ENCODE measurements at regions not wholly inside any gene's neighbourhood (a gene's known extent, or its start where the extent isn't known, plus 50 kb on each side); places are given as distances from the start of the nearest gene placed in this dataset.

DNA sequence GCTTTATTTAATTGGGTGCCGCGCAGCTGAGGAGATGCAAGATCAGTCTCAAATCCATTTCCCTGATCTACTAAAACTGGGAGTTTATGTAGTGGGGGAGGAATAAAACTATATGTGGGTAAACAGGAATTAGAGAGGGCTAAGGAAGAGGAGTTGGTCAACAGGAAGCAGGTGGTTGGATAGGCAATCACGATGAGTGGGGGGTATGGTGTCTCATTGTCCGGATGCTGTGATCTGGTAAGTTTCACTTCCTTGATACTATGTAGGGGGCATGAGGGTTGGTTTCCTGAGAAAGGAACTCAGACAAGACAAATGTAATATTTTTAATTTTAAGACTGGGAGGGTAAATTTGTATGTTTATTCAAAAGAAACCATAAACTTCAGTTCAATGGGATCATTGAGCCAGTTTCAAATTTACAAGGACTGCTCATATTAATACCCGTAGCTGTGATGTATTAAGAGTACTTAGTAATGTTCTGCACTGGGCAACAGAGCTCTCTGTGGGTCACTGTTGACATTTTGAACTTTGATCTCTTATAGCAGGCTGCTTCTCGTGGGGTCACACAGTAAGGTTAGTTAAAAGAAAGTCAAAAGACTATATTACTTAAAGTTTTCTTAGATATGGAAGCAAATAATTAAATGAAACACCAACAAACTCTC is 786.2 kb upstream of the FBXO33 start:
- Histone ChIP-seq H3K36me3 (ENCODE audit: control insufficient read depth in 1 of 2, insufficient read depth in 2 of 2, low read length in 2 of 2) (no peaks in the 10 kb centered on the region), H3K27ac (ENCODE audit: low read depth, low read length) (no peak overlapping the region), H3K4me2 (ENCODE audit: low read length) (no peak overlapping the region), H2AFZ (ENCODE audit: low read depth, low read length, poor library complexity, severe bottlenecking) (no peak overlapping the region), H4K20me1 (ENCODE audit: insufficient read depth) (no peaks in the 10 kb centered on the region), H3K9me2 (ENCODE audit: insufficient read depth) (no peaks in the 10 kb centered on the region), H3K9ac (ENCODE audit: low read length) (no peak overlapping the region), H3K4me3 (replicated peaks in 1 of 2; ENCODE audit: low read depth in 1 of 2, low read length in 2 of 2) (no peak overlapping the region), H3K4me1 (ENCODE audit: control insufficient read depth in 1 of 2, insufficient read depth in 2 of 2, low read length in 2 of 2) (no peaks in the 10 kb centered on the region), H3K79me2 (ENCODE audit: insufficient read depth, low read length) (no peaks in the 10 kb centered on the region), H3K9me3 (ENCODE audit: control insufficient read depth in 1 of 2, insufficient read depth in 1 of 2, low read depth in 1 of 2, low read length in 2 of 2) (no peaks in the 10 kb centered on the region), H3K27me3 (ENCODE audit: insufficient read depth, low read length) (no peaks in the 10 kb centered on the region)
- no peak for ATAC-seq
- CTCF ChIA-PET, result no interaction called here
- TF ChIP-seq JUND (IDR thresholded peaks at IDR 0.05) (no peak), ZFX (IDR thresholded peaks at IDR 0.05) (no peak), EGR1 (IDR thresholded peaks at IDR 0.05; ENCODE audit: low read depth) (no peak), RAD21 (IDR thresholded peaks at IDR 0.05; ENCODE audit: low read depth) (no peak), ELF1 (IDR thresholded peaks at IDR 0.05; ENCODE audit: borderline replicate concordance, low read depth) (no peak), EZH2phosphoT487 (IDR thresholded peaks at IDR 0.05; ENCODE audit: borderline replicate concordance) (no peak), EZH2 (IDR thresholded peaks at IDR 0.05) (no peak), CBX3 (IDR thresholded peaks at IDR 0.05; ENCODE audit: low read depth) (no peak), YY1 (IDR thresholded peaks at IDR 0.05; ENCODE audit: extremely low read depth, insufficient replicate concordance, low read depth, low read length) (no peak), CEBPB (IDR thresholded peaks at IDR 0.05; ENCODE audit: low read depth) (no peak), SRF (IDR thresholded peaks at IDR 0.05; ENCODE audit: low read depth) (no peak), POLR2AphosphoS5 (IDR thresholded peaks at IDR 0.05; ENCODE audit: low read depth, low read length) (no peak), TCF7L2 (IDR thresholded peaks at IDR 0.05; ENCODE audit: borderline replicate concordance, extremely low read depth, insufficient read depth, insufficient read length) (no peak), SP1 (IDR thresholded peaks at IDR 0.05; ENCODE audit: low read depth) (no peak)
- TF ChIP-seq, protein P1, sequence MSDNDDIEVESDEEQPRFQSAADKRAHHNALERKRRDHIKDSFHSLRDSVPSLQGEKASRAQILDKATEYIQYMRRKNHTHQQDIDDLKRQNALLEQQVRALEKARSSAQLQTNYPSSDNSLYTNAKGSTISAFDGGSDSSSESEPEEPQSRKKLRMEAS (IDR thresholded peaks at IDR 0.05), result no peak
- TF ChIP-seq, protein P2, sequence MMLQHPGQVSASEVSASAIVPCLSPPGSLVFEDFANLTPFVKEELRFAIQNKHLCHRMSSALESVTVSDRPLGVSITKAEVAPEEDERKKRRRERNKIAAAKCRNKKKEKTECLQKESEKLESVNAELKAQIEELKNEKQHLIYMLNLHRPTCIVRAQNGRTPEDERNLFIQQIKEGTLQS (IDR thresholded peaks at IDR 0.05), result no peak
- TF ChIP-seq, protein P3, sequence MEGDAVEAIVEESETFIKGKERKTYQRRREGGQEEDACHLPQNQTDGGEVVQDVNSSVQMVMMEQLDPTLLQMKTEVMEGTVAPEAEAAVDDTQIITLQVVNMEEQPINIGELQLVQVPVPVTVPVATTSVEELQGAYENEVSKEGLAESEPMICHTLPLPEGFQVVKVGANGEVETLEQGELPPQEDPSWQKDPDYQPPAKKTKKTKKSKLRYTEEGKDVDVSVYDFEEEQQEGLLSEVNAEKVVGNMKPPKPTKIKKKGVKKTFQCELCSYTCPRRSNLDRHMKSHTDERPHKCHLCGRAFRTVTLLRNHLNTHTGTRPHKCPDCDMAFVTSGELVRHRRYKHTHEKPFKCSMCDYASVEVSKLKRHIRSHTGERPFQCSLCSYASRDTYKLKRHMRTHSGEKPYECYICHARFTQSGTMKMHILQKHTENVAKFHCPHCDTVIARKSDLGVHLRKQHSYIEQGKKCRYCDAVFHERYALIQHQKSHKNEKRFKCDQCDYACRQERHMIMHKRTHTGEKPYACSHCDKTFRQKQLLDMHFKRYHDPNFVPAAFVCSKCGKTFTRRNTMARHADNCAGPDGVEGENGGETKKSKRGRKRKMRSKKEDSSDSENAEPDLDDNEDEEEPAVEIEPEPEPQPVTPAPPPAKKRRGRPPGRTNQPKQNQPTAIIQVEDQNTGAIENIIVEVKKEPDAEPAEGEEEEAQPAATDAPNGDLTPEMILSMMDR (IDR thresholded peaks at IDR 0.05 in 2 of 3, conservative IDR thresholded peaks at IDR 0.05 in 1 of 3; ENCODE audit: borderline replicate concordance in 1 of 3, insufficient read depth in 1 of 3, low read depth in 2 of 3, low read length in 2 of 3), result no peak
- TF ChIP-seq, protein P4, sequence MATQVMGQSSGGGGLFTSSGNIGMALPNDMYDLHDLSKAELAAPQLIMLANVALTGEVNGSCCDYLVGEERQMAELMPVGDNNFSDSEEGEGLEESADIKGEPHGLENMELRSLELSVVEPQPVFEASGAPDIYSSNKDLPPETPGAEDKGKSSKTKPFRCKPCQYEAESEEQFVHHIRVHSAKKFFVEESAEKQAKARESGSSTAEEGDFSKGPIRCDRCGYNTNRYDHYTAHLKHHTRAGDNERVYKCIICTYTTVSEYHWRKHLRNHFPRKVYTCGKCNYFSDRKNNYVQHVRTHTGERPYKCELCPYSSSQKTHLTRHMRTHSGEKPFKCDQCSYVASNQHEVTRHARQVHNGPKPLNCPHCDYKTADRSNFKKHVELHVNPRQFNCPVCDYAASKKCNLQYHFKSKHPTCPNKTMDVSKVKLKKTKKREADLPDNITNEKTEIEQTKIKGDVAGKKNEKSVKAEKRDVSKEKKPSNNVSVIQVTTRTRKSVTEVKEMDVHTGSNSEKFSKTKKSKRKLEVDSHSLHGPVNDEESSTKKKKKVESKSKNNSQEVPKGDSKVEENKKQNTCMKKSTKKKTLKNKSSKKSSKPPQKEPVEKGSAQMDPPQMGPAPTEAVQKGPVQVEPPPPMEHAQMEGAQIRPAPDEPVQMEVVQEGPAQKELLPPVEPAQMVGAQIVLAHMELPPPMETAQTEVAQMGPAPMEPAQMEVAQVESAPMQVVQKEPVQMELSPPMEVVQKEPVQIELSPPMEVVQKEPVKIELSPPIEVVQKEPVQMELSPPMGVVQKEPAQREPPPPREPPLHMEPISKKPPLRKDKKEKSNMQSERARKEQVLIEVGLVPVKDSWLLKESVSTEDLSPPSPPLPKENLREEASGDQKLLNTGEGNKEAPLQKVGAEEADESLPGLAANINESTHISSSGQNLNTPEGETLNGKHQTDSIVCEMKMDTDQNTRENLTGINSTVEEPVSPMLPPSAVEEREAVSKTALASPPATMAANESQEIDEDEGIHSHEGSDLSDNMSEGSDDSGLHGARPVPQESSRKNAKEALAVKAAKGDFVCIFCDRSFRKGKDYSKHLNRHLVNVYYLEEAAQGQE (IDR thresholded peaks at IDR 0.05; ENCODE audit: low read depth), result no peak
- DNase-seq (ENCODE audit: low read depth, low spot score), result no peak
- BruUV-seq (replicated peaks), result no TSS peak
- RAD21 ChIA-PET (ENCODE audit: low non-redundant PET in 1 of 2, low total read pairs in 2 of 2, uncharacterized antibody in 2 of 2, unreplicated experiment in 2 of 2), result no interaction called here
- POLR2A ChIA-PET, result no interaction called here
- intact Hi-C loops (cut with micrococcal nuclease), result no loop called here
